GM10266 (cell line): ENCODE measurements at regions not wholly inside any gene's neighbourhood (a gene's known extent, or its start where the extent isn't known, plus 50 kb on each side); places are given as distances from the start of the nearest gene placed in this dataset.

ENCODE experiments used
- DNase-seq: peaks from one replicate; pipeline ENCODE4 v3.0.0; 2012; ENCODE audit errors: extremely low spot score
- TF ChIP-seq, protein P1 (sequence below): IDR thresholded peaks from 2 replicates; pipeline ENCODE4 v1.5.1; 2012; ENCODE audit warnings: mild to moderate bottlenecking, low read depth; ENCODE audit not compliant: control insufficient read depth, insufficient read depth; ENCODE audit errors: missing control alignments

DNA sequence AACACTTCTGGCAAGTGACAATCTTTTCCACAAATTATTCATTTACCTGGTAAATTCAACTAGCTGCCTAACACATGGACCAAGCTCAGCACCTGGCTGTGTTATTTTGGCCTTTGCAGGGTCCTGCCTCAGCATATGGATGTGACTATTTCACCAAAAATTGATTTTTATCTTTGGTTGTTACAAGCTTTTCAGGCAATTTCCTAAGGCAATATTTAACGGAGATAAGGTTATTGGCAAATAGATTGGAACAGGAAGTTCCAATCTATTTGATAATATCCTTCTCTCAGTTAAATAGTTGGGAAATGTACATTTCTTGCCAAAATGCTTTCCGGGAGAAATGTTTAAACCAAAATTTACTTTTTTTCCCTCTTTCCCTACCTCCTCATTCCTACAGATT lies 415.2 kb upstream of the SMARCA2 start:
- TF ChIP-seq, protein P1, sequence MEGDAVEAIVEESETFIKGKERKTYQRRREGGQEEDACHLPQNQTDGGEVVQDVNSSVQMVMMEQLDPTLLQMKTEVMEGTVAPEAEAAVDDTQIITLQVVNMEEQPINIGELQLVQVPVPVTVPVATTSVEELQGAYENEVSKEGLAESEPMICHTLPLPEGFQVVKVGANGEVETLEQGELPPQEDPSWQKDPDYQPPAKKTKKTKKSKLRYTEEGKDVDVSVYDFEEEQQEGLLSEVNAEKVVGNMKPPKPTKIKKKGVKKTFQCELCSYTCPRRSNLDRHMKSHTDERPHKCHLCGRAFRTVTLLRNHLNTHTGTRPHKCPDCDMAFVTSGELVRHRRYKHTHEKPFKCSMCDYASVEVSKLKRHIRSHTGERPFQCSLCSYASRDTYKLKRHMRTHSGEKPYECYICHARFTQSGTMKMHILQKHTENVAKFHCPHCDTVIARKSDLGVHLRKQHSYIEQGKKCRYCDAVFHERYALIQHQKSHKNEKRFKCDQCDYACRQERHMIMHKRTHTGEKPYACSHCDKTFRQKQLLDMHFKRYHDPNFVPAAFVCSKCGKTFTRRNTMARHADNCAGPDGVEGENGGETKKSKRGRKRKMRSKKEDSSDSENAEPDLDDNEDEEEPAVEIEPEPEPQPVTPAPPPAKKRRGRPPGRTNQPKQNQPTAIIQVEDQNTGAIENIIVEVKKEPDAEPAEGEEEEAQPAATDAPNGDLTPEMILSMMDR = no peak
- DNase-seq = no peak

DNA sequence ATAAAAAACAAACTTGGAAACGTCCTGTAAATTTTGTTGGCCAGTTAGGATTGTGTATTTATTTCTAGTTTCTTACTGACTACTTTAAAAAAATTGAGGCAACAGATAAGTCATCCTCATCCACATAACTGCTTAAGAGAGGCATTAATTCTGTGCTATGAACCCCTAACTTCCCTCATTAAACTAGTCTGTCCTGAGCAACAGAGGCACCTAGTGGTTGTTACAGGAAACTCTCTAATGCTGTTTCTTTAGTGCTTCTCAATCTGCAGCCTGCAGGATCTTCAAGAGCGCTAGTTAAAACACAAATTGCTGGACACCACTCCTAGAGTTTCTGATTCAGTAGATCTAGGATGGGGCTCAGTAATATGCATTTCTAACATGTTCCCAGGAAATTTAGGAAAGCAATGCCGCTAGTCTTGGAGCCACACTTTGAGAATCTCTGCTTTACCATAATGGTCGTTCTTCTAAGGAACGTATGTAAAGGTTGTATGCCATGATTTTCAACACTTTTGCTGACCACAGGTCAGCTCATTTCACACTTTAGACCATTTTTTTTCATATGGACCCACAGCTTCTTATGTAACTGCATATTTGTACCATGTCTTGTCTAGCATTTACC lies 410.1 kb upstream of the SMARCA2 start:
- peak; percentile 46 for DNase-seq

DNA sequence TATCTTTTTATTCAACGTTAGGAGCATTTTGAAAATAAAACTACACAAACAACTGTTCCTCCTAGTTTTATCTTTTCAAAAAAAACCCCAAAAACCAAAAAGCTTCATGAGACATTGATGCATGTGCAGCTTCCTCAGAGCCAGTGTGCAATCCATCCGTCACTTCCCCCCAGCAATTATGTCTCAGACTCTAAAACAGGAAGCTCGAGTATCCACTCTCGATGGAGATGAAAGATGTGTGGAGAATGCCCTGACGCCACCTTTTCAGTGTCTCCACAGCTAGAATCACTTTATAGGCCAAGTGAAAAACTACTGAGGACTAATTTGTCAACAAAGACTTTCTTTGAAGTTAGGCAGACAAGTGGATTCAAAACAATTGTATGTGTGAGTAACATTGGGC lies 408.9 kb upstream of the SMARCA2 start:
- TF ChIP-seq, protein P1 = no peak
- no peak for DNase-seq

More for the DNA sequence above, 410.1 kb upstream of the SMARCA2 start:
- TF ChIP-seq, protein P1 = peak; percentile 69

DNA sequence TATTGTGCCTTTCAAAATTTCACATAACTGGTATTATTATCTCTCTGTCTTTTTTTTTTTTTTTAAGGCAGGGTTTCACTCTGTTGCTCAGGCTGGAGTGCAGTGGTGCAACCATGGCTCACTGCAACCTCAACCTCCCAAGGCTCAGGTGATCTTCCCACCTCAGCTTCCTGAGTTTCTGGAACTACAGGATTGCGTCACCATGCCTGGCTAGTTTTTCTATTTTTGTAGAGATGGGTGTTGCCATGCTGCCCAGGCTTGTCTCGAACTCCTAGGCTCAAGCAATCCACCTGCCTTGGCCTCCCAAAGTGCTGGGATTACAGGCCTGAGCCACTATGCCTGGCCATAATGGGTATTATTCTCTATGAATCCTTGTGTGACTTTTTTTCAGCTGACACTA lies 402.3 kb upstream of the SMARCA2 start:
- TF ChIP-seq, protein P1 = no peak
- DNase-seq = no peak

DNA sequence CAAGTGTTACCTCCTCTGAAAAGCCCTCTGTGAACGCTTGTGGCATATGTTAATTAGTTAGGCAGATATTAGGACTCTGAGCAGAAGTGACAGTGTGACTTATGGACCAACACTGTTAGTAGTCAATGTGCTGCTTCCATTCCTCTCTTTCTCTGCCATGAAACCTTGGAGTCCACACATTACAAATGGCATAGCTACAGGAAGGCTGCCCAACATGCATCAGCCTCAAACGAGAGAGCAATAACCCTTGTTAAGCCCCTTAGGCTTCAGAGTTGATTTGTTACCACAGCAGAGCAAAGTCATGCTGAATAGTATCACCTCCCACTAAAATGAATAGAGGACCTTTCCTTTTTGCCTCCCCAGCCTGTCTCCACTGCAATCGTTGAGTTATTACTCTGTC lies 397.7 kb upstream of the SMARCA2 start:
- DNase-seq = no peak
- TF ChIP-seq, protein P1 = no peak

DNA sequence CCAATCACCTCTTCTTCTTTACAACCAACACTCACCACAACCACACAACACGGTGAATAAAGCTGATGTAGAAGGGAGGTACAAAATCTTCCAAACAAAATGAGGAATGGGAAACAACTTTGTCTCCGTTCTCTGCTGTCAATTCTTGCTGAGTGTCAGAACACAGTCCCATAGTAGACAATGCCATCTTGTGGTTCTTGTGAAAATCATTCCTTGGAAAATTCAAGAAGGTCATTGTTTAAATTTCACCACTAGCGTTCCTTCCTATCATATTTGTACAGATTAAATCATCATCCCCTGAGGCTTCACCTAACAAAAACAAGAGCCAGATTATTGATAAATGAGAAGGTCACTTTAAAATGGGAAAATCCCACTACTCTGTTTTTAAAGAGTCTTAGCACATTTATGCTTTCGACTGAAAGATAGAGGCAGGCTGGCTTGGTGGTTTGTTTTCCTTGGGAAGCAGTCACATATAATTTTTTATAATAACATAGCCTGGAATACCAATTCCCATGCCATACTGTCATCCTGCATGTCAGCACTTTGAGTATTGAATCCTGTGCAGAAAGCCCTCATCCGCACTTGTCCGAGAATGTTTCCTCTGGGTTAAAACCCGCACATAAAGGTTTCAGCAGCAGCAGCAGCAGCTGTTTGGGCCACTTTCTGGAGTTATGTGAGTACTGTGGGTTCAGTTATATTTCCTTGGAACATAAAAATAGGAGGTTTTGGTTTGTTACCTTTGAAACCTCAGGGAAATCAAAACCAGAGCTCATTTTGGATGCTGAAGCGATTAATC lies 395.0 kb upstream of the SMARCA2 start:
- TF ChIP-seq, protein P1 = peak; percentile 10
- DNase-seq = no peak

DNA sequence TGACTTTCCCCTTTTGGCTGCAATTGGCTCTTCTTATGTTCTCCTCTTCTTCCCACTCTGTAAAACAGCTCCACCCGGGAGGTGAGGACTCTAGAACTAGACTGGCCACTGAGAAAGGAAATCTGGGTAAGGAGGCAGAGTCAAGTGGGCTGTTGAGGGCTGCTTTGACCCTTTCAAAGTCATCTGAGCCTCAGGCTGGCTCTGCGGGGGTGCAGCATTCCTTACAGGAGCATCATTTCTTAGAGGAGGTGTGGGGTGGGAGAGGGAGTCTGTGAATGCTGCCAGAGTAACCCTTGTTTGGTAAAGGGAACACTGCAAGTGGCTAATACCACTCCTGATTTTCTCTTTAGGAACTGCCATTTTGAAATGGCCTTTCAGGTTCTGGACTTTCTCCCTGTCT lies 377.7 kb upstream of the SMARCA2 start:
- DNase-seq = no peak
- TF ChIP-seq, protein P1 = no peak
